ENCODE measurements at regions not wholly inside any gene's neighbourhood (a gene's known extent, or its start where the extent isn't known, plus 50 kb on each side); places are given as distances from the start of the nearest gene placed in this dataset.

DNA sequence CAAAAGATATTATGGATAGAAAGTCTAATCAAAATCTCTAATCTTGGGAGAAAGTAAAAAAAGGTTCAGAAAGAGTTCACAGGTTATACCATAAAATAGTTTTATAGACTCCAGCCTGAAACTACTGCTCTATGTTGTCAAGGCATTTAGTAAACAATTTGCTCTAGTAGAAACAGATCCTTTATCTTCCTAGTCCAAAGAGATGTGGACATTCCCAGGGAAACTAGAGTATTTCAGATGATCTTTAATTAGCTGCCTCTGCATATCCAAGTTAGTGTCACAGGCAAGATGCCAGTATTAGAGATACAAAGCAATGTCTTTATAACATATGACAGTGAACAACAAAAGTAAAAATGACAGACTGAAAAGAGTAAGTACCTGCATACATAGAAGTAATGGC lies 708.6 kb downstream of the CCDC85A start (continued):
- TF ChIP-seq, protein P1, sequence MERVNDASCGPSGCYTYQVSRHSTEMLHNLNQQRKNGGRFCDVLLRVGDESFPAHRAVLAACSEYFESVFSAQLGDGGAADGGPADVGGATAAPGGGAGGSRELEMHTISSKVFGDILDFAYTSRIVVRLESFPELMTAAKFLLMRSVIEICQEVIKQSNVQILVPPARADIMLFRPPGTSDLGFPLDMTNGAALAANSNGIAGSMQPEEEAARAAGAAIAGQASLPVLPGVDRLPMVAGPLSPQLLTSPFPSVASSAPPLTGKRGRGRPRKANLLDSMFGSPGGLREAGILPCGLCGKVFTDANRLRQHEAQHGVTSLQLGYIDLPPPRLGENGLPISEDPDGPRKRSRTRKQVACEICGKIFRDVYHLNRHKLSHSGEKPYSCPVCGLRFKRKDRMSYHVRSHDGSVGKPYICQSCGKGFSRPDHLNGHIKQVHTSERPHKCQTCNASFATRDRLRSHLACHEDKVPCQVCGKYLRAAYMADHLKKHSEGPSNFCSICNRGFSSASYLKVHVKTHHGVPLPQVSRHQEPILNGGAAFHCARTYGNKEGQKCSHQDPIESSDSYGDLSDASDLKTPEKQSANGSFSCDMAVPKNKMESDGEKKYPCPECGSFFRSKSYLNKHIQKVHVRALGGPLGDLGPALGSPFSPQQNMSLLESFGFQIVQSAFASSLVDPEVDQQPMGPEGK (CRISPR knock-in tag; IDR thresholded peaks at IDR 0.05; ENCODE audit: borderline replicate concordance), result no peak
- no peak for TF ChIP-seq ARNTL (CRISPR knock-in tag; IDR thresholded peaks at IDR 0.05; ENCODE audit: borderline replicate concordance, low read depth)
- TF ChIP-seq ESRRG (CRISPR knock-in tag; IDR thresholded peaks at IDR 0.05), result no peak
- no peak for TF ChIP-seq CSDC2 (CRISPR knock-in tag; IDR thresholded peaks at IDR 0.05)
- no peak for TF ChIP-seq ZNF565 (CRISPR knock-in tag; conservative IDR thresholded peaks at IDR 0.05; ENCODE audit: low read depth)
- no peak for TF ChIP-seq ISL1 (CRISPR knock-in tag; IDR thresholded peaks at IDR 0.05)
- TF ChIP-seq RARB (CRISPR knock-in tag; IDR thresholded peaks at IDR 0.05), result no peak
- no peak for TF ChIP-seq ZNF70 (CRISPR knock-in tag; IDR thresholded peaks at IDR 0.05)

DNA sequence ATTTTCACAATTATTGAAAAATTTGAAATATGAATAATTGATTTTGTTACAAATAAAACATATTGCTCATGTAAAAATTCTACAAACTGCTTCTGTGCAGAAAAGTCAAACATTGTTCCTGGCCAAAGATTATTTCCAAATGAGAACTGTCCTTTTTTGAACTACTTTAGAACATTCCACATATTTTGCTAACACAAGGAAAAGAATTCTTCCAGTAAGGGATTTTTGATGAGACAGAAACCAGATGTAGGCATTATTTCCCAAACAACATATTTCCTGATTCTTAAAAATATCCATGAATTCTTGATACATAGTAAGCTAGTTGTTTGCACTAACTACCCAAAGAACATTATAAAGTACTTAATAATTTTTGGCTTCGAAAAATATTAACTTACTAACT lies 715.2 kb downstream of the CCDC85A start:
- no peak for TF ChIP-seq GLIS3 (CRISPR knock-in tag; IDR thresholded peaks at IDR 0.05)
- TF ChIP-seq ZNF8 (CRISPR knock-in tag; IDR thresholded peaks at IDR 0.05), result no peak
- TF ChIP-seq CSDC2 (CRISPR knock-in tag; IDR thresholded peaks at IDR 0.05), result no peak
- no peak for TF ChIP-seq ZNF70 (CRISPR knock-in tag; IDR thresholded peaks at IDR 0.05)
- TF ChIP-seq BACH2 (CRISPR knock-in tag; IDR thresholded peaks at IDR 0.05; ENCODE audit: borderline replicate concordance), result no peak
- TF ChIP-seq, protein P1 (CRISPR knock-in tag; IDR thresholded peaks at IDR 0.05; ENCODE audit: borderline replicate concordance), result no peak
- TF ChIP-seq, protein P2, sequence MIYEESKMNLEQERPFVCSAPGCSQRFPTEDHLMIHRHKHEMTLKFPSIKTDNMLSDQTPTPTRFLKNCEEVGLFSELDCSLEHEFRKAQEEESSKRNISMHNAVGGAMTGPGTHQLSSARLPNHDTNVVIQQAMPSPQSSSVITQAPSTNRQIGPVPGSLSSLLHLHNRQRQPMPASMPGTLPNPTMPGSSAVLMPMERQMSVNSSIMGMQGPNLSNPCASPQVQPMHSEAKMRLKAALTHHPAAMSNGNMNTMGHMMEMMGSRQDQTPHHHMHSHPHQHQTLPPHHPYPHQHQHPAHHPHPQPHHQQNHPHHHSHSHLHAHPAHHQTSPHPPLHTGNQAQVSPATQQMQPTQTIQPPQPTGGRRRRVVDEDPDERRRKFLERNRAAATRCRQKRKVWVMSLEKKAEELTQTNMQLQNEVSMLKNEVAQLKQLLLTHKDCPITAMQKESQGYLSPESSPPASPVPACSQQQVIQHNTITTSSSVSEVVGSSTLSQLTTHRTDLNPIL (CRISPR knock-in tag; IDR thresholded peaks at IDR 0.05; ENCODE audit: low read depth), result no peak
- TF ChIP-seq, protein P3, sequence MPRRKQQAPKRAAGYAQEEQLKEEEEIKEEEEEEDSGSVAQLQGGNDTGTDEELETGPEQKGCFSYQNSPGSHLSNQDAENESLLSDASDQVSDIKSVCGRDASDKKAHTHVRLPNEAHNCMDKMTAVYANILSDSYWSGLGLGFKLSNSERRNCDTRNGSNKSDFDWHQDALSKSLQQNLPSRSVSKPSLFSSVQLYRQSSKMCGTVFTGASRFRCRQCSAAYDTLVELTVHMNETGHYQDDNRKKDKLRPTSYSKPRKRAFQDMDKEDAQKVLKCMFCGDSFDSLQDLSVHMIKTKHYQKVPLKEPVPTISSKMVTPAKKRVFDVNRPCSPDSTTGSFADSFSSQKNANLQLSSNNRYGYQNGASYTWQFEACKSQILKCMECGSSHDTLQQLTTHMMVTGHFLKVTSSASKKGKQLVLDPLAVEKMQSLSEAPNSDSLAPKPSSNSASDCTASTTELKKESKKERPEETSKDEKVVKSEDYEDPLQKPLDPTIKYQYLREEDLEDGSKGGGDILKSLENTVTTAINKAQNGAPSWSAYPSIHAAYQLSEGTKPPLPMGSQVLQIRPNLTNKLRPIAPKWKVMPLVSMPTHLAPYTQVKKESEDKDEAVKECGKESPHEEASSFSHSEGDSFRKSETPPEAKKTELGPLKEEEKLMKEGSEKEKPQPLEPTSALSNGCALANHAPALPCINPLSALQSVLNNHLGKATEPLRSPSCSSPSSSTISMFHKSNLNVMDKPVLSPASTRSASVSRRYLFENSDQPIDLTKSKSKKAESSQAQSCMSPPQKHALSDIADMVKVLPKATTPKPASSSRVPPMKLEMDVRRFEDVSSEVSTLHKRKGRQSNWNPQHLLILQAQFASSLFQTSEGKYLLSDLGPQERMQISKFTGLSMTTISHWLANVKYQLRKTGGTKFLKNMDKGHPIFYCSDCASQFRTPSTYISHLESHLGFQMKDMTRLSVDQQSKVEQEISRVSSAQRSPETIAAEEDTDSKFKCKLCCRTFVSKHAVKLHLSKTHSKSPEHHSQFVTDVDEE (CRISPR knock-in tag; IDR thresholded peaks at IDR 0.05), result no peak
- TF ChIP-seq ZFP3 (CRISPR knock-in tag; IDR thresholded peaks at IDR 0.05), result no peak
- TF ChIP-seq ESRRG (CRISPR knock-in tag; IDR thresholded peaks at IDR 0.05), result no peak
- TF ChIP-seq ZFP30 (CRISPR knock-in tag; IDR thresholded peaks at IDR 0.05), result no peak
- TF ChIP-seq ZC3H10 (CRISPR knock-in tag; IDR thresholded peaks at IDR 0.05), result no peak
- TF ChIP-seq, protein P4, sequence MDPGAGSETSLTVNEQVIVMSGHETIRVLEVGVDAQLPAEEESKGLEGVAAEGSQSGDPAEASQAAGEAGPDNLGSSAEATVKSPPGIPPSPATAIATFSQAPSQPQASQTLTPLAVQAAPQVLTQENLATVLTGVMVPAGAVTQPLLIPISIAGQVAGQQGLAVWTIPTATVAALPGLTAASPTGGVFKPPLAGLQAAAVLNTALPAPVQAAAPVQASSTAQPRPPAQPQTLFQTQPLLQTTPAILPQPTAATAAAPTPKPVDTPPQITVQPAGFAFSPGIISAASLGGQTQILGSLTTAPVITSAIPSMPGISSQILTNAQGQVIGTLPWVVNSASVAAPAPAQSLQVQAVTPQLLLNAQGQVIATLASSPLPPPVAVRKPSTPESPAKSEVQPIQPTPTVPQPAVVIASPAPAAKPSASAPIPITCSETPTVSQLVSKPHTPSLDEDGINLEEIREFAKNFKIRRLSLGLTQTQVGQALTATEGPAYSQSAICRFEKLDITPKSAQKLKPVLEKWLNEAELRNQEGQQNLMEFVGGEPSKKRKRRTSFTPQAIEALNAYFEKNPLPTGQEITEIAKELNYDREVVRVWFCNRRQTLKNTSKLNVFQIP (CRISPR knock-in tag; IDR thresholded peaks at IDR 0.05; ENCODE audit: borderline replicate concordance, low read depth), result no peak
- no peak for TF ChIP-seq TOX (CRISPR knock-in tag; IDR thresholded peaks at IDR 0.05; ENCODE audit: borderline replicate concordance)
- no peak for ATAC-seq

DNA sequence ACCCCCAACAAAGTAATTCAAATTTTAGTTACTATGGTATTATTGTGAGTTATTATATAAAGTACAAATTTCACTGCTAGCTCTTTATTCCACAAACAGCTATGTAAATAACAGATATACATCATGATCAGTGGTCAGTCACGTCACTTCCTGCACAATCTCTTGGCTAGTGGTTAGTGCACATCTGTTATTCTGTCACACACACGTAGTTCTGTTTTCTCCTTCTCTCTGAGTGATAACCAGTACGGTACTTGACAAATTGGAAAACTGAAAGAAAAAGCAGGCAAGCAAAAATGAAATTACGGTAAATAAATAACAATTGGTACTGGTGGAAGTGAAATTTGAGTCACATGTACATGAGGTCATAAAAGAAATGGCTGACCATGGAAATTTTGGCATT lies 728.7 kb downstream of the CCDC85A start:
- no peak for ATAC-seq
- TF ChIP-seq, protein P5, sequence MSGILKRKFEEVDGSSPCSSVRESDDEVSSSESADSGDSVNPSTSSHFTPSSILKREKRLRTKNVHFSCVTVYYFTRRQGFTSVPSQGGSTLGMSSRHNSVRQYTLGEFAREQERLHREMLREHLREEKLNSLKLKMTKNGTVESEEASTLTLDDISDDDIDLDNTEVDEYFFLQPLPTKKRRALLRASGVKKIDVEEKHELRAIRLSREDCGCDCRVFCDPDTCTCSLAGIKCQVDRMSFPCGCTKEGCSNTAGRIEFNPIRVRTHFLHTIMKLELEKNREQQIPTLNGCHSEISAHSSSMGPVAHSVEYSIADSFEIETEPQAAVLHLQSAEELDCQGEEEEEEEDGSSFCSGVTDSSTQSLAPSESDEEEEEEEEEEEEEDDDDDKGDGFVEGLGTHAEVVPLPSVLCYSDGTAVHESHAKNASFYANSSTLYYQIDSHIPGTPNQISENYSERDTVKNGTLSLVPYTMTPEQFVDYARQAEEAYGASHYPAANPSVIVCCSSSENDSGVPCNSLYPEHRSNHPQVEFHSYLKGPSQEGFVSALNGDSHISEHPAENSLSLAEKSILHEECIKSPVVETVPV (CRISPR knock-in tag; IDR thresholded peaks at IDR 0.05), result no peak
- TF ChIP-seq OSR1 (CRISPR knock-in tag; IDR thresholded peaks at IDR 0.05) (no peak), ZFP30 (CRISPR knock-in tag; IDR thresholded peaks at IDR 0.05) (no peak)
- TF ChIP-seq, protein P3 (CRISPR knock-in tag; IDR thresholded peaks at IDR 0.05), result no peak
- TF ChIP-seq, protein P4 (CRISPR knock-in tag; IDR thresholded peaks at IDR 0.05; ENCODE audit: borderline replicate concordance, low read depth), result no peak

All from SK-N-SH treated with all-trans-retinoic acid at 6 μM for 48 hours (cell line).